ENCODE measurements at regions not wholly inside any gene's neighbourhood (a gene's known extent, or its start where the extent isn't known, plus 50 kb on each side); places are given as distances from the start of the nearest gene placed in this dataset.

- no peak overlapping the region for H3K18ac ChIP-seq (ENCODE audit: low read depth, low read length)
- H3K4me3 ChIP-seq (ENCODE audit: insufficient read depth, low read depth, low read length) = no peak overlapping the region
- no peaks in the 10 kb centered on the region for H3K9me1 ChIP-seq (ENCODE audit: insufficient read depth, low read length)
- dilution Hi-C loops (cut with HindIII; ENCODE audit: low sequenced_read_pairs, unreplicated experiment) = no loop called here
- no peak overlapping the region for H3K4ac ChIP-seq (ENCODE audit: low read depth, low read length)
- no peak overlapping the region for H3K56ac ChIP-seq (ENCODE audit: extremely low read depth, insufficient read depth, low read length)
- no peaks in the 10 kb centered on the region for H3K36me3 ChIP-seq (ENCODE audit: control insufficient read depth, insufficient read depth, low read length)
- BruUV-seq (replicated peaks) = no TSS peak
- TF ChIP-seq CTCF (conservative IDR thresholded peaks at IDR 0.05; ENCODE audit: low read depth, low read length) (no peak), RAD21 (IDR thresholded peaks at IDR 0.05; ENCODE audit: low read length) (no peak)
- no peak overlapping the region for H3K23ac ChIP-seq (ENCODE audit: low read depth, low read length)
- H3K4me1 ChIP-seq (ENCODE audit: control insufficient read depth, insufficient read depth, low read length) = no peaks in the 10 kb centered on the region
- H4K5ac ChIP-seq (ENCODE audit: low read depth, low read length) = no peak overlapping the region
- ChIA-PET POLR2A (ENCODE audit: unreplicated experiment) (interaction anchor here (1.0 kb wide), 1 partner anchor 365 kb away, joined by 7 read pairs; no protein-coding TSS in a partner anchor), CTCF (interaction anchor here (1.3 kb wide), 1 partner anchor 253 kb away, joined by 3 read pairs; no protein-coding TSS in a partner anchor)
- WGBS, 2 experiments (ENCODE audit: extremely low coverage in 2 of 2, insufficient read length in 1 of 2) = no CpG with 5 or more reads among the region's 5 CpGs
- no peak overlapping the region for H3K4me2 ChIP-seq (ENCODE audit: low read depth, low read length)
- no peak overlapping the region for H2AK5ac ChIP-seq (ENCODE audit: low read depth, low read length)
- ATAC-seq (ENCODE audit: low read depth) (no peak), DNase-seq (no peak)
- H2BK5ac ChIP-seq (ENCODE audit: low read depth, low read length, poor library complexity, severe bottlenecking) = no peak overlapping the region
- no peak overlapping the region for H3K14ac ChIP-seq (replicated peaks; ENCODE audit: low read depth, low read length)
- no peak overlapping the region for H2BK20ac ChIP-seq (ENCODE audit: low read depth, low read length)
- no peaks in the 10 kb centered on the region for H3K27me3 ChIP-seq (ENCODE audit: control insufficient read depth, insufficient read depth, low read length)
- H2BK120ac ChIP-seq (ENCODE audit: low read depth, low read length) = no peak overlapping the region
- no peak overlapping the region for H2AK9ac ChIP-seq (replicated peaks; ENCODE audit: low read depth, low read length, poor library complexity)
- in situ Hi-C loops (cut with MboI; ENCODE audit: low sequenced_read_pairs) = no loop called here
- intact Hi-C loops (cut with micrococcal nuclease) = no loop called here
- no peak overlapping the region for H2BK15ac ChIP-seq (ENCODE audit: low read depth, low read length)
- H4K20me1 ChIP-seq (ENCODE audit: insufficient read depth, low read length) = no peaks in the 10 kb centered on the region
- no peak overlapping the region for H2AFZ ChIP-seq (replicated peaks; ENCODE audit: low read length, poor library complexity)
- no peak overlapping the region for H4K8ac ChIP-seq (ENCODE audit: low read depth in 2 of 2, low read length in 2 of 2)
- H3K9ac ChIP-seq (ENCODE audit: low read depth, low read length) = no peak overlapping the region
- H3K27ac ChIP-seq (ENCODE audit: insufficient read depth, low read length) = no peak overlapping the region
- H4K91ac ChIP-seq (ENCODE audit: insufficient read depth, low read depth, low read length) = no peak overlapping the region
- H3K9me3 ChIP-seq (ENCODE audit: control insufficient read depth, insufficient read depth, low read length) = no peaks in the 10 kb centered on the region
- H3K79me1 ChIP-seq (ENCODE audit: low read depth in 1 of 2, low read length in 2 of 2) = no peaks in the 10 kb centered on the region
Measured at GRCh38 chr10:9869606-9870176, 1148.0 kb upstream of the CELF2 start.

Measured in IMR-90 (cell line).